DND-41 (cell line): ENCODE measurements at regions not wholly inside any gene's neighbourhood (a gene's known extent, or its start where the extent isn't known, plus 50 kb on each side); places are given as distances from the start of the nearest gene placed in this dataset.
"Not testable (repeated sequence)": the region's sequence is repeated elsewhere in the genome, so short reads cannot be mapped to it uniquely, and the experiment has no call there.

ENCODE experiments used
- EZH2 ChIP-seq: IDR thresholded peaks from 3 replicates; pipeline ENCODE4 v1.6.1; 2012; ENCODE audit warnings: borderline replicate concordance, low read depth, mild to moderate bottlenecking, moderate library complexity, low read length, inconsistent platforms; ENCODE audit not compliant: severe bottlenecking
- TF ChIP-seq, protein P1 (sequence below): IDR thresholded peaks from 2 replicates; pipeline ENCODE4 v1.5.1; 2012; ENCODE audit warnings: borderline replicate concordance, low read length, moderate library complexity, mild to moderate bottlenecking; ENCODE audit not compliant: poor library complexity, severe bottlenecking; ENCODE audit errors: extremely low read depth

DNA sequence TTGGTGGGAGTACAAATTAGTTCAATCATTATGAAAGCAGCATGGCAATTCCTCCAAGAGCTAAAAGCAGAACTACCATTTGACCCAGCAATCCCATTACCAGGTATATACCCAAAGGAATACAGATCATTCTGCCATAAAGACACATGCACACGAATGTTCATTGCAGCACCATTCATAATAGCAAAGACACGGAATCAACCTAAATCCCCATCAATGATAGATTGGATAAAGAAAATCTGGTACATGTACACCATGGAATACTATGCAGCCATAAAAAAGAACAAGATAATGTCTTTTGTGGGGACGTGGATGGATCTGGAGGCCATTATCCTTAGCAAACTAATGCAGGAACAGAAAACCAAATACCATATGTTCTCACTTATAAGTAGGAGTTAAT, 85.1 kb upstream of the KYNU start:
- TF ChIP-seq, protein P1, sequence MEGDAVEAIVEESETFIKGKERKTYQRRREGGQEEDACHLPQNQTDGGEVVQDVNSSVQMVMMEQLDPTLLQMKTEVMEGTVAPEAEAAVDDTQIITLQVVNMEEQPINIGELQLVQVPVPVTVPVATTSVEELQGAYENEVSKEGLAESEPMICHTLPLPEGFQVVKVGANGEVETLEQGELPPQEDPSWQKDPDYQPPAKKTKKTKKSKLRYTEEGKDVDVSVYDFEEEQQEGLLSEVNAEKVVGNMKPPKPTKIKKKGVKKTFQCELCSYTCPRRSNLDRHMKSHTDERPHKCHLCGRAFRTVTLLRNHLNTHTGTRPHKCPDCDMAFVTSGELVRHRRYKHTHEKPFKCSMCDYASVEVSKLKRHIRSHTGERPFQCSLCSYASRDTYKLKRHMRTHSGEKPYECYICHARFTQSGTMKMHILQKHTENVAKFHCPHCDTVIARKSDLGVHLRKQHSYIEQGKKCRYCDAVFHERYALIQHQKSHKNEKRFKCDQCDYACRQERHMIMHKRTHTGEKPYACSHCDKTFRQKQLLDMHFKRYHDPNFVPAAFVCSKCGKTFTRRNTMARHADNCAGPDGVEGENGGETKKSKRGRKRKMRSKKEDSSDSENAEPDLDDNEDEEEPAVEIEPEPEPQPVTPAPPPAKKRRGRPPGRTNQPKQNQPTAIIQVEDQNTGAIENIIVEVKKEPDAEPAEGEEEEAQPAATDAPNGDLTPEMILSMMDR: not testable (repeated sequence)
- not testable (repeated sequence) for TF ChIP-seq EZH2
